GM20000 (cell line): ENCODE measurements at regions not wholly inside any gene's neighbourhood (a gene's known extent, or its start where the extent isn't known, plus 50 kb on each side); places are given as distances from the start of the nearest gene placed in this dataset.

ENCODE experiments used
- DNase-seq: peaks from one replicate; pipeline ENCODE4 v3.0.0; 2012; ENCODE audit warnings: low spot score
- CTCF ChIP-seq: IDR thresholded peaks from 2 replicates; pipeline ENCODE4 v1.5.1; 2012; ENCODE audit warnings: mild to moderate bottlenecking, control low read depth; ENCODE audit errors: extremely low read depth, missing control alignments

- DNase-seq = no peak
- TF ChIP-seq CTCF = no peak
Observed at GRCh38 chr2:104290566-104290891, 563.4 kb upstream of the POU3F3 start.

- no peak for DNase-seq
- TF ChIP-seq CTCF = no peak
Observed at GRCh38 chr2:104312684-104313083, 541.2 kb upstream of the POU3F3 start.

- DNase-seq = no peak
Observed at GRCh38 chr2:104318001-104318665, 535.8 kb upstream of the POU3F3 start.

GRCh38 chr2:104321116-104321795 is 532.7 kb upstream of the POU3F3 start:
- no peak for TF ChIP-seq CTCF
- no peak for DNase-seq

More at GRCh38 chr2:104318001-104318665, 535.8 kb upstream of the POU3F3 start:
- TF ChIP-seq CTCF = no peak

- TF ChIP-seq CTCF = no peak
- no peak for DNase-seq
Observed at GRCh38 chr2:104321796-104322349, 532.0 kb upstream of the POU3F3 start.

GRCh38 chr2:104332731-104333130 is 521.2 kb upstream of the POU3F3 start:
- TF ChIP-seq CTCF = no peak
- DNase-seq = no peak

GRCh38 chr2:104337869-104338268 is 516.0 kb upstream of the POU3F3 start:
- TF ChIP-seq CTCF = no peak
- no peak for DNase-seq
